ENCODE measurements at regions not wholly inside any gene's neighbourhood (a gene's known extent, or its start where the extent isn't known, plus 50 kb on each side); places are given as distances from the start of the nearest gene placed in this dataset.

DNA sequence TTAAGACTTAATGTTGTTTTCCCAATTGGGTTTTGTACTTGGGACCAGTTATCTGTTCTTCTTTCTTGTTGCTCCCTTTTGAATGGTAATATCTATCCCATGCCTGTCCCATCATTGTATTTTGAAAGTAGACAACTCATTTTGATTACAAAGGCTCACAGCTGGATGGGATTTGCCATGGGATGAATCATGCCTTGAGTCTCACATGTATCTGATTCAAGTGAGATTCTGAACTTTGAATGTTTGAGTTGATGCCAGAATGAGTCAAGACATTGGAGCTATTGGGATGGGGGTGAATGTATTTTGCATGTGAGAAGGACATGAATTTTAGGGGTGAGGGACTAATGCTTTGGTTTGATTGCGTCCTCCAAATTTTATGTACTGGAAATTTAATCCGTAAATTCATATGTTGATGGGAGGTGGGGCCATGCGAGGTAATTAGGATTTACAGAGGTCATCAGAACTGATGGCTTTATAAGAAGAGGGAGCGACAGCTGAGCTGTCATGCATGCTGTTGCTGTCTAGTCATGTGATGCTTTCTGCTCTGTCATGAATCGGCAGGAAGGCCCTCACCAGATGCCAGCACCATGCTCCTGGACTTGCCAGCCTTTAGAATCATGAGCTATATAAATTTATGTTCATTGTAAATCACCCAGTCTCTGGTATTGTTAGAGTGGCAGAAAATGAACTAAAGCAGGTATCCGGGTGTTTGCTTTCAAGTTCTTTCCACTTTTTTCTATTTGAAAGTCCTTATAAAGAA lies 741.3 kb upstream of the RAB6C start:
- H3K27ac ChIP-seq (ENCODE audit: low read depth, low read length): no peak overlapping the region
- no peaks in the 10 kb centered on the region for H3K9me3 ChIP-seq (ENCODE audit: control insufficient read depth, insufficient read depth, low read length)

DNA sequence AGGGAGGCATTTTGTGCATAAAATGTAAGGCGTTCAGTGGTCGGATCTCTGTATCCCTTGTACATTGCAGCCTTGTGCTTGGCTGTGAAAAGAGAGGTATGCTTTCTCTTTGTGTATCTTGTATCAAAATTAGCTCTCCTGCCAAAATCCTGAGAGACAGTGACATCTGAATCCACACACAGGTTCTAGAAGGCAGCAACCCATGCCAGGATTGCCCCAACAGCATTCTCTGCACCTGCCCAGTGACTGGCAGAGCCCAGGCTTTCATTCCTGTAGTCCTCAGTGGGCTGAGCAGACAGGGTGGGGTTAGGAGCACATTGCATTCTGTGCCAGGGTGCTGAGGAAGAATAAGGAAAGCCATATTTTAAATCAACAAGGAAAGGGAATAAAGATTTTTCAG lies 740.3 kb upstream of the RAB6C start:
- Histone ChIP-seq H3K9me3 (ENCODE audit: control insufficient read depth, insufficient read depth, low read length) (no peaks in the 10 kb centered on the region), H3K9ac (ENCODE audit: low read depth, low read length) (no peak overlapping the region), H3K4me3 (ENCODE audit: low read depth, low read length) (no peak overlapping the region), H3K27ac (ENCODE audit: low read depth, low read length) (no peak overlapping the region), H3K36me3 (ENCODE audit: control insufficient read depth, insufficient read depth, low read length) (no peaks in the 10 kb centered on the region), H3K4me1 (ENCODE audit: control insufficient read depth, insufficient read depth, low read length) (no peaks in the 10 kb centered on the region; the same call in 1 of the 2 replicates), H3K27me3 (ENCODE audit: control insufficient read depth, insufficient read depth, low read length) (no peaks in the 10 kb centered on the region)

More for the DNA sequence above, 741.3 kb upstream of the RAB6C start:
- Histone ChIP-seq H3K27me3 (ENCODE audit: control insufficient read depth, insufficient read depth, low read length) (no peaks in the 10 kb centered on the region), H3K9ac (ENCODE audit: low read depth, low read length) (no peak overlapping the region), H3K4me3 (ENCODE audit: low read depth, low read length) (no peak overlapping the region), H3K36me3 (ENCODE audit: control insufficient read depth, insufficient read depth, low read length) (no peaks in the 10 kb centered on the region), H3K4me1 (ENCODE audit: control insufficient read depth, insufficient read depth, low read length) (no peaks in the 10 kb centered on the region; the same call in 1 of the 2 replicates)

DNA sequence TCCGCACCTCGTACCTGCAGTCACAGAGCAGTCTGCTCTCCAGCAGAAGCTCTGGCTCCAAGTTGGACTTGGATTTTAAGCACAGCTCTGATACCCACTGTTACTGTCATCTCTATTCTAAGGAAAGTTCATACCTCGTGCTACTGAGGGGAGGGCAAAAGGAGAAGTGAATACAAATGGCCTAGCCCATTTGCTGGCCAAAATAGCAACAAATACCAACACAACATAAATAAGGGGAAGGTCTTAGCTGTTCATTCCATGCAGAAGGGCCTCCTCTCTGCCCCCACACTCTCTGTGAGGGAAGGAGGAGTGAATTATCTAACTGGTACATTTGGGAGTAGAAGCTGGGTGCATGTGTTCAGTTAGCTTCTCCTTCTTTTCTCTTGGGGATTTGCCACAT lies 739.4 kb upstream of the RAB6C start:
- no peak overlapping the region for H3K27ac ChIP-seq (ENCODE audit: low read depth, low read length)
- H3K36me3 ChIP-seq (ENCODE audit: control insufficient read depth, insufficient read depth, low read length): no peaks in the 10 kb centered on the region
- no peaks in the 10 kb centered on the region; the same call in 1 of the 2 replicates for H3K4me1 ChIP-seq (ENCODE audit: control insufficient read depth, insufficient read depth, low read length)
- H3K27me3 ChIP-seq (ENCODE audit: control insufficient read depth, insufficient read depth, low read length): no peaks in the 10 kb centered on the region
- H3K4me3 ChIP-seq (ENCODE audit: low read depth, low read length): no peak overlapping the region
- no peak overlapping the region for H3K9ac ChIP-seq (ENCODE audit: low read depth, low read length)
- H3K9me3 ChIP-seq (ENCODE audit: control insufficient read depth, insufficient read depth, low read length): no peaks in the 10 kb centered on the region

DNA sequence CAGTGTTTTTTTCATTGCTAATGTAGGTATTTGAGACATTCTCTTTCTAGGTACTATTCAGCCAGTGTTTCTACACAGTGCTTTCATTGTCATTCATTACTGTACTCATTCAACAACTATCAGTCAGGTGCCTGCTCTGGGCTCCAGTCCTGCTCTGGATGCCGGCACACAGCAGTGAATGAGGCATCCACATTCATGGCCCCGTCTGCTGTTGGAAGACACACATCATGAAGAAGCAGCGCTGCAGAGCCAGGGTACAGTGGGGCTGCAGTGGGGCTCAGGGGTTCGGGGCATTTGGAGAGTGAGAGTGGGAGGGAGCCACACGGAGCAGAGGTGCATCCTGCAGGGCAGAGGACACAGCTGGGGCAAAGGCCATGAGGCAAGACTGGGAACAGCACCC lies 737.2 kb upstream of the RAB6C start:
- no peaks in the 10 kb centered on the region for H3K27me3 ChIP-seq (ENCODE audit: control insufficient read depth, insufficient read depth, low read length)
- H3K4me1 ChIP-seq (ENCODE audit: control insufficient read depth, insufficient read depth, low read length): no peaks in the 10 kb centered on the region; the same call in 1 of the 2 replicates
- no peak overlapping the region for H3K9ac ChIP-seq (ENCODE audit: low read depth, low read length)
- H3K27ac ChIP-seq (ENCODE audit: low read depth, low read length): no peak overlapping the region
- H3K36me3 ChIP-seq (ENCODE audit: control insufficient read depth, insufficient read depth, low read length): no peaks in the 10 kb centered on the region
- H3K9me3 ChIP-seq (ENCODE audit: control insufficient read depth, insufficient read depth, low read length): peaks cover 6% of the 10 kb centered on the region; the same call in 1 of the 2 replicates
- no peak overlapping the region for H3K4me3 ChIP-seq (ENCODE audit: low read depth, low read length)

DNA sequence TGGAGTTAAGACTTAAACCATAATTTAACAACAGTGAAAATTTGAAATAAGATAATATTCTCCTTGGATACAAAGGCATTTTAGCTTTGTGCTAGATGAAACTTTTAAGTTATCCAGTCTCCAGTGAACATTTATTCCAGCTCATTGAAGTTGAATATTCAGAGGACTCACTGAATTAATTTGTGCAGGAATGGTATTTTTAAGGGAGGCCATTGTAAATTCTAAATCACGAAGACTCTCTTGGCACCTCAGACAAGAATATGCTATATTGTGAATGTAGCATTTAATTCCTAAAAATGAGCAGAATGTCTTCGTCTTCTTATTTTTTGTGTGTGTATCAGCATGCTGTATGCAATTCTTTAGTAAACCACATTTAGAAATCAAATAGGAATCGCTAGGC lies 731.7 kb upstream of the RAB6C start:
- Histone ChIP-seq H3K36me3 (ENCODE audit: control insufficient read depth, insufficient read depth, low read length) (no peaks in the 10 kb centered on the region), H3K4me1 (ENCODE audit: control insufficient read depth, insufficient read depth, low read length) (no peaks in the 10 kb centered on the region), H3K4me3 (ENCODE audit: low read depth, low read length) (no peak overlapping the region), H3K9me3 (ENCODE audit: control insufficient read depth, insufficient read depth, low read length) (peaks cover 6% of the 10 kb centered on the region; the same call in 1 of the 2 replicates), H3K27me3 (ENCODE audit: control insufficient read depth, insufficient read depth, low read length) (no peaks in the 10 kb centered on the region), H3K9ac (ENCODE audit: low read depth, low read length) (no peak overlapping the region), H3K27ac (ENCODE audit: low read depth, low read length) (no peak overlapping the region)

DNA sequence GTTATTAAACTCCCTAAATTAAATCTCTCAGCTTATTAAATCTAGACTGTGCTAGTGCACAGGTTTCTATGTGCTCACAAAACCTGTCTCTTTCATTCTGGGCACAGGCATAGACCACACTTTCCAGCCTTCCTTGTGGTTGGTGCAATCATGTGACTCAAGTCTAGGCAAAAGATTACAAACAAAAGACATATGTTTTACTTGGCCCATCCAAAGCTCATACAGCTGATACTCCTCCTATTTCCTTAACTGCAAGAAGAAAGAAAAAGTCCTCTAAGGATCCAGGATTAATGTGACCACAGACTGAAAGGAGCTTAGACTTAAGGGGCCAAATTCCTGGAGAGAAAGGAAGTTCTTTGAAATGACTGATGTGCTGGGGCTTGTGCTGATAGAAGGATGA lies 731.3 kb upstream of the RAB6C start:
- no peaks in the 10 kb centered on the region for H3K36me3 ChIP-seq (ENCODE audit: control insufficient read depth, insufficient read depth, low read length)
- H3K9ac ChIP-seq (ENCODE audit: low read depth, low read length): no peak overlapping the region
- H3K9me3 ChIP-seq (ENCODE audit: control insufficient read depth, insufficient read depth, low read length): peaks cover 6% of the 10 kb centered on the region; the same call in 1 of the 2 replicates
- no peaks in the 10 kb centered on the region for H3K27me3 ChIP-seq (ENCODE audit: control insufficient read depth, insufficient read depth, low read length)
- H3K4me1 ChIP-seq (ENCODE audit: control insufficient read depth, insufficient read depth, low read length): no peaks in the 10 kb centered on the region
- H3K27ac ChIP-seq (ENCODE audit: low read depth, low read length): no peak overlapping the region
- H3K4me3 ChIP-seq (ENCODE audit: low read depth, low read length): no peak overlapping the region

DNA sequence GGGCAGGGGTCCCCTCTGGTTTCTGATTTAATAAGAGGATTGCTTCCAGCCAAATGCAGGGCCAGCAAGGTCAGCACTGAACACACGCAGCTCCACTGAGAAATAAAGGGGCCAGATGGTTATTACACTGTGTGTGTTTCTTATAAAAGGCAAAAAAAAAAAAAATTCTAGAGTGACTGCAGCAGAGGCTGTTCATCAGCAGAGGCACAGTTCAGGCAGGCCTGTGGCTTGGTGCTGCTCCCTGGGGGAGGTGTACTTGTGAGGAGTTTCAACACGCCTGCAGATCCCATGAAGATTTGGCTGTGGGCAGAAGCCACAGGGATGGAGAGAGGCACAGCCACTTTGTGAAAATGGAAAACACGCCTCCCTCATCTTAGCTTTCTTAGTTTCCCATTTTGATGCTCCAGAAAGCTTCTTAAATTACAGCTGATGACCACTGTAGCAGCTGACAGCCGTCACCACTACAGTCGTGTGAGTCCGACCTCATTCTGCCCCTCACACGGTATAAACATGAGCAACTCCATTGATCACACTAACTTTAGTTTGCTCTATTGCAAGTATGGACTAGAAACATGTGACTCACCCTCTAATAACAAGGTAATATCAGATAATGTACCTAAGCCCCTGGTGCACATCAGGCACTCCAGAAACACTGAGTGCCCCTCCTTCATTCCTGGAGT lies 726.5 kb upstream of the RAB6C start:
- no peaks in the 10 kb centered on the region for H3K4me1 ChIP-seq (ENCODE audit: control insufficient read depth, insufficient read depth, low read length)
- H3K27ac ChIP-seq (ENCODE audit: low read depth, low read length): no peak overlapping the region
- H3K4me3 ChIP-seq (ENCODE audit: low read depth, low read length): no peak overlapping the region
- H3K36me3 ChIP-seq (ENCODE audit: control insufficient read depth, insufficient read depth, low read length): no peaks in the 10 kb centered on the region
- no peaks in the 10 kb centered on the region for H3K27me3 ChIP-seq (ENCODE audit: control insufficient read depth, insufficient read depth, low read length)
- H3K9ac ChIP-seq (ENCODE audit: low read depth, low read length): no peak overlapping the region
- no peaks in the 10 kb centered on the region for H3K9me3 ChIP-seq (ENCODE audit: control insufficient read depth, insufficient read depth, low read length)

DNA sequence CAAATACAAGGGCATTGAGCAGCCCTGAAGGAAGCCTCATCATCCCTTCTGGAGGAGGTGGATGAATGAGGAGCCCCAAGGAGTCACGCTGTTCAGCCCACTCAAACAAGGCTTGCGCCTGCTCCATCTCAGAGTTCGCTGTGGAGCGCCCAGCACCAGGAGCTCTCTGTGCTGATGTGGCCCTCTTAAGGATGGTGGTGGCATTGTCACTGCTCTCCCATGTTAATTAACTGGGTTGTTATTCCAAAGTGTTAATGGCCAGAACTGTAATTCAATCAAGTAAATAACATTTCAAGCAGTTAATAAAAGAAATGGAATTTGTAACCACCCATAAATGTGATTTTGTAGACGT lies 726.0 kb upstream of the RAB6C start:
- no peak overlapping the region for H3K27ac ChIP-seq (ENCODE audit: low read depth, low read length)
- no peaks in the 10 kb centered on the region for H3K27me3 ChIP-seq (ENCODE audit: control insufficient read depth, insufficient read depth, low read length)
- H3K36me3 ChIP-seq (ENCODE audit: control insufficient read depth, insufficient read depth, low read length): no peaks in the 10 kb centered on the region
- H3K4me1 ChIP-seq (ENCODE audit: control insufficient read depth, insufficient read depth, low read length): no peaks in the 10 kb centered on the region
- no peaks in the 10 kb centered on the region for H3K9me3 ChIP-seq (ENCODE audit: control insufficient read depth, insufficient read depth, low read length)
- no peak overlapping the region for H3K9ac ChIP-seq (ENCODE audit: low read depth, low read length)
- no peak overlapping the region for H3K4me3 ChIP-seq (ENCODE audit: low read depth, low read length)

DNA sequence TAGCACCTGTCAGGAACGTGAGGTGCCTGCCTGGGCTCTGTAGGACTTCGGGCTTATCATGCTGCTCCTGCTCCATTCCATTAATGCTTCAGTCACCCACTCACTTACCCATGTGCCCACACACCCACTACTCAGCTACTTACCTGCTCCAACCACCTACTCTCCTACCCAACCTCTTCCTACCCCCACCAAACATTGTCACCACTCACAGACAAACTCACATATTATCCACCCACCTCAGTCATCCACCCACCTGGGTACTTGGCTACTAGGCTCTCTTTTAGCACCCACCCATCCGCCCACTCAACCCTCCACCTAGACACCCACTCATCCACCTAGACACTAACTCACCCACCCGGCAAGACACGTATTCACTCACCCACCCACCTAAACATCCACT lies 724.7 kb upstream of the RAB6C start:
- peaks cover 8% of the 10 kb centered on the region; the same call in 1 of the 2 replicates for H3K9me3 ChIP-seq (ENCODE audit: control insufficient read depth, insufficient read depth, low read length)
- no peaks in the 10 kb centered on the region for H3K36me3 ChIP-seq (ENCODE audit: control insufficient read depth, insufficient read depth, low read length)
- H3K27ac ChIP-seq (ENCODE audit: low read depth, low read length): no peak overlapping the region
- H3K4me3 ChIP-seq (ENCODE audit: low read depth, low read length): no peak overlapping the region
- no peak overlapping the region for H3K9ac ChIP-seq (ENCODE audit: low read depth, low read length)
- H3K4me1 ChIP-seq (ENCODE audit: control insufficient read depth, insufficient read depth, low read length): no peaks in the 10 kb centered on the region
- no peaks in the 10 kb centered on the region for H3K27me3 ChIP-seq (ENCODE audit: control insufficient read depth, insufficient read depth, low read length)

DNA sequence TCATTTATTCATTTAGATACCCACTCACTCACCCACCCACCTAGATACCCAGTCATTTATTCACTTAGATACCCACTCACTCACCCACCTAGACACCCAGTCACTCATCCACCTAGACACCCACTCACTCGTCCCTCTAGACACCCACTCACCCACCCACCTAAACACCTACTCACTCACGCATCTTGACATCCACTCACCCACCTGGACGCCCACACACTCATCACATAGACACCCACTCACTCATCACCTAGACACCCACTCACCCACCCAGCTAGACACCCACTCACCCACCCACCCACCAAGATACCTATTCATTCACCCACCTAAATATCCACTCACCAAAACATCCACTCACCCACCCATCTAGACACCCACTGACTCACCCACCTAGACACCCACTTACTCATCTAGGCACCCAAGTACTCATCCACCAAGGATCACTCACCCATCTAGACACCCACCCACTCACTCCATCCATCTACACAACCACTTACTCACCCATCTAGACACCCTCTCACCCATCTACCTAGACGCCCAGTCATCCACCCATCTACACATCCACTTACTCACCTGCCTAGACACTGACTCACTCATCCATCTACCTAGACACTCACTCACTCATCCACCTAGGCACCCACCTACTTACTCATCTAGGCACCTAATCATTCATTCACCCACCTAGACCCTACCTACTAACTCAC lies 723.7 kb upstream of the RAB6C start:
- H3K36me3 ChIP-seq (ENCODE audit: control insufficient read depth, insufficient read depth, low read length): no peaks in the 10 kb centered on the region
- peaks cover 10% of the 10 kb centered on the region; the same call in 1 of the 2 replicates for H3K9me3 ChIP-seq (ENCODE audit: control insufficient read depth, insufficient read depth, low read length)
- H3K27me3 ChIP-seq (ENCODE audit: control insufficient read depth, insufficient read depth, low read length): no peaks in the 10 kb centered on the region
- no peak overlapping the region for H3K4me3 ChIP-seq (ENCODE audit: low read depth, low read length)
- H3K27ac ChIP-seq (ENCODE audit: low read depth, low read length): no peak overlapping the region
- H3K9ac ChIP-seq (ENCODE audit: low read depth, low read length): no peak overlapping the region
- no peaks in the 10 kb centered on the region for H3K4me1 ChIP-seq (ENCODE audit: control insufficient read depth, insufficient read depth, low read length)

DNA sequence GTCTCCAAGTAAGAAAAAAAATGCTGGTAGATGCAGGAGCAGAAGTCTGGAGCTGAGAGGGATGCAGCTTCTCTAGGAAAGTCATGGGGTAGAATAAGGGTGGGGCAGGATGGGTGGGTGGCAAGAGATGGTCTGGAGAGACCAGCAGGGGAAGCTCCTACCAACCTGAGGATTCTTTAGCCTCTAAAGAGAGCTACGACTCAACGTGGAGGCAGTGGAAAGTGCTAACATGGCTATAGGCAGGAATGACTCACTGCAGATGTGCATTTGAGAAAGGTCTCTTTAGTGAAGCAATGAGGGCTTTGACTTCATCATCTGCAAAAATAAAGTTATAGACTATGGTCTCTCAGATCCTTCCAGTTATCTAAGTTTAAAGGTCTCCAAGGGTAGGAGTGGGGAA lies 722.8 kb upstream of the RAB6C start:
- Histone ChIP-seq H3K9me3 (ENCODE audit: control insufficient read depth, insufficient read depth, low read length) (peaks cover 10% of the 10 kb centered on the region; the same call in 1 of the 2 replicates), H3K9ac (ENCODE audit: low read depth, low read length) (no peak overlapping the region), H3K4me3 (ENCODE audit: low read depth, low read length) (no peak overlapping the region), H3K27me3 (ENCODE audit: control insufficient read depth, insufficient read depth, low read length) (no peaks in the 10 kb centered on the region), H3K4me1 (ENCODE audit: control insufficient read depth, insufficient read depth, low read length) (no peaks in the 10 kb centered on the region), H3K36me3 (ENCODE audit: control insufficient read depth, insufficient read depth, low read length) (no peaks in the 10 kb centered on the region), H3K27ac (ENCODE audit: low read depth, low read length) (no peak overlapping the region)
